AG20443 (cell line): ENCODE measurements at regions not wholly inside any gene's neighbourhood (a gene's known extent, or its start where the extent isn't known, plus 50 kb on each side); places are given as distances from the start of the nearest gene placed in this dataset.
"Not testable (repeated sequence)": the region's sequence is repeated elsewhere in the genome, so short reads cannot be mapped to it uniquely, and the experiment has no call there.

ENCODE experiments used
- DNase-seq: peaks from one replicate; pipeline ENCODE4 v3.0.0; 2012; ENCODE audit warnings: low spot score, mixed read lengths

- no peak for DNase-seq
Measured at GRCh38 chr10:29209830-29210229, 79.0 kb upstream of the LYZL1 start.

- no peak for DNase-seq
Measured at GRCh38 chr10:29210266-29210868, 78.5 kb upstream of the LYZL1 start.

GRCh38 chr10:29212597-29212996 lies 76.3 kb upstream of the LYZL1 start:
- DNase-seq = no peak

- no peak for DNase-seq
Measured at GRCh38 chr10:29214551-29214950, 74.3 kb upstream of the LYZL1 start.

GRCh38 chr10:29217292-29217738 lies 71.6 kb upstream of the LYZL1 start:
- DNase-seq = no peak

GRCh38 chr10:29223326-29223725 lies 65.5 kb upstream of the LYZL1 start:
- DNase-seq = no peak

GRCh38 chr10:29224631-29225030 lies 64.2 kb upstream of the LYZL1 start:
- no peak for DNase-seq

- DNase-seq = no peak
Measured at GRCh38 chr10:29227201-29227600, 61.7 kb upstream of the LYZL1 start.

GRCh38 chr10:29228562-29228961 lies 60.3 kb upstream of the LYZL1 start:
- DNase-seq = no peak

- DNase-seq = no peak
Measured at GRCh38 chr10:29229258-29229705, 59.6 kb upstream of the LYZL1 start.

- not testable (repeated sequence) for DNase-seq
Measured at GRCh38 chr10:29236910-29237309, 52.0 kb upstream of the LYZL1 start.

GRCh38 chr10:29237786-29238185 lies 51.1 kb upstream of the LYZL1 start:
- no peak for DNase-seq

GRCh38 chr10:29238523-29239135 lies 50.2 kb upstream of the LYZL1 start:
- DNase-seq = no peak
